Activated CD4-positive, alpha-beta T cell treated with anti-CD3 and anti-CD28 coated beads, Interleukin-2, Interleukin-6, amounts not matched to agents 100 ng/mL and 50 ng/mL, durations not matched to agents 16 hours and 8 hours (primary cell): ENCODE measurements at regions not wholly inside any gene's neighbourhood (a gene's known extent, or its start where the extent isn't known, plus 50 kb on each side); places are given as distances from the start of the nearest gene placed in this dataset.

Experiments
- DNase-seq: peaks from one replicate; pipeline ENCODE4 v3.0.0-alpha.2; 2020

DNA sequence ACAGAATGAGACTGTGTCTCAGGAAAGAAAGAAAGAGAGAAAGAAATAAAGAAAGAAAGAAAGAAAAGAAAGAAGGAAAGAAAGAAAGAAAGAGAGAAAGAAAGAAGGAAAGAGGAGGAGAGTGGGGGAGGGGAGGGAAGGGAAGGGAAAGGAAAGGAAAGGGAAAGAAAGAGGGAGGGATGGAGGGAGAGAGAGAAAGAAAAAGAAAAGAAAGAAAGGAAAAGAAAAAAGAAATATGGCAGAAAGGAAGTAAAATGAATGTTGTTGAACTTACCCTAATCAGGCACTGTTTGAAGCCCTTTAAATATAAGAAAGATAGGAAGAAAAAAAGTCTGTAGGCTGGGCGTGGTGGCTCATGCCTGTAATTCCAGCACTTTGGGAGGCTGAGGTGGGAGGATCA is 276.1 kb downstream of the INSC start:
- no peak for DNase-seq

- no peak for DNase-seq
Measured at GRCh38 chr11:15396778-15397177, 282.1 kb downstream of the INSC start.

DNA sequence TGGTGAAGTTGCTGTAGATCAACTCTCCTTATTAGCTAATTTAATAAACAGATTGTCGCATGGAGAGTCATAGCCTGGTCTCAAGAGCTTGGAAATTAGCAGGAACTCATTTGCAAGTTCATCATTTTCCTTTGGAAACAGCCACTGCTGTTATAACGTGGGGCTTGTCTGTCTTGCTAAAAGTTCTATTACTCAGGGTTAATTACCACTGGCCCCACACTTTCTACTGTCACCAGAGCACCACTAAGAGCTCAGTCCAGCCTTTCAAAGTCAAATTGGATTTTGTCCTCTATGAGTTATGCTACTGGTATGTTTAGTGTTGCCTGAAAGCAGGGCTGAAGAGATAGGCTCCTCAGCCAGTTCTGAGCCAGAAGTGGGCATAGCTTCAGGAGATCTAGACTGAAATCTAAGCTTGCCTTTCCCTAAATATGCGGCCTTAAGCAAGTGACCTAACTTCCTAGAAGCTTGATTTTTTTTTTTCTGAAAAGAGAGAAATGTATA is 292.2 kb downstream of the INSC start:
- DNase-seq: no peak

DNA sequence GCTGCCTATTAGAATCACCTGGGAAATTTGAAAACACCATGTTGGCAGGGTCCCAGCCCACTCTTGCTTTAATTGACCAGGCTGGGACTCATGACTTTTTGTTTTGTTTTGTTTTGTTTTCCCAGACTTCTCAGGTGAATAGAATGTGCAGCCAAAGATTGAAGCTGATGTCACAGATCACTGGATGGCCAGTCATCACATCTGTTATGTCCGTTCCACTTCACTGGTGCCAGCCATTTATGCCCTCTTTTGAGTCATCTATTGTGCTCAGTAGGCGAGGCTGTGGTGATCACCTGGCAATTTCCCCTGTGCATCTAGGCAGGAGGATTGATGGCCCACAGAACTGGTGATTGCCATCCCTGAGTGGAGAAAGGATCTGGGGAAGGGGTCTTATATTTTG is 297.3 kb downstream of the INSC start:
- no peak for DNase-seq

- DNase-seq: no peak
Measured at GRCh38 chr11:15418921-15419320, 304.2 kb downstream of the INSC start.

DNA sequence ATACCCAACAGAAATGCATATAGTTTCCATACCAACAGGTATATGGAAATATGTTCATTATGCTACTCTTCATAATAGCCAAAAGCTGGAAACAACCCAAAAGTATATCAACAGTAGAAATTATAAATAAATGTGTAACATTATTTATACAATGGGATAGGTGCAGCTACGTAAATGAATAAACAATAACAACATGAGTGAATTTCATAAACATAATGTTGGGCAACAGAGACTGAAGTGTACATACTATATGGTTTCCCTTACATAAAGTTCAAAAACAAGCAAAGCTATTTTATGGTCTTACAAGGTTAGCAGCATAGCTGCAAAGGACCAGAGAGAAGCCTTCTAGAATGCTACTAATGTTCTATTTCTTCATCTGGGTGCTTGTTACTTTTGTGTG is 305.0 kb downstream of the INSC start:
- DNase-seq: no peak

GRCh38 chr11:15430381-15430780 is 315.7 kb downstream of the INSC start:
- no peak for DNase-seq

- DNase-seq: no peak
Measured at GRCh38 chr11:15434529-15434928, 319.8 kb downstream of the INSC start.

- DNase-seq: no peak
Measured at GRCh38 chr11:15446315-15446714, 331.6 kb downstream of the INSC start.

- DNase-seq: no peak
Measured at GRCh38 chr11:15446929-15447328, 332.2 kb downstream of the INSC start.

- DNase-seq: no peak
Measured at GRCh38 chr11:15451713-15452112, 337.0 kb downstream of the INSC start.

DNA sequence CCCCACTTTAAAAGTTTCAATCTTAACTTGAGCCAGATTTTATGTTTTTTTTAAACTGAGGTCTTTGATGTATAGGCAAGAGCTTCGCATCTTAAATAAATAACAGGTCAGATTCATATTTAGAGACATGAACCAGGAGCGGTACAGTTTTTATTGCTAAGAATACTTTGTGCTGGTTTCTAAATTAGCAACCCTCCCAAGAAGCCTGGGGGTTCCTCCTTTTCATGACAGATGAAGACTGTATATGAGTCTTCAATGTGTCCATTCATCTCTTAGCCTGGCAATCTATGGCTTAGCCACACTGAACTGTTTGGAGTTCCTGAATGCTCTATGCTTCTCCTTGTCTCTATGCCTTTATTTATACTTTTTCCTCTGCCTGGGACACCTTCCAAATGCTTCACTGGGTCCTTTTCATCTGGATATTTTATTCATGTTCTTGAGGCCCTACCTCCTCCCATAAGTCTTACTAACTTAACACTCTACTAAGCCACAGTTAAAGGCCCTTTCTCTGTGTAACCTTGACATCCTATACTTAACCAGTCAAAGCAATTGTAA is 338.6 kb downstream of the INSC start:
- DNase-seq: no peak

GRCh38 chr11:15468466-15468865 is 353.7 kb downstream of the INSC start:
- DNase-seq: no peak

- no peak for DNase-seq
Measured at GRCh38 chr11:15471048-15471894, 356.5 kb downstream of the INSC start.

GRCh38 chr11:15471895-15472799 is 357.4 kb downstream of the INSC start:
- no peak for DNase-seq

GRCh38 chr11:15473954-15474837 is 359.5 kb downstream of the INSC start:
- no peak for DNase-seq

GRCh38 chr11:15476371-15476917 is 361.7 kb downstream of the INSC start:
- no peak for DNase-seq

- DNase-seq: no peak
Measured at GRCh38 chr11:15481871-15482270, 367.1 kb downstream of the INSC start.

- no peak for DNase-seq
Measured at GRCh38 chr11:15483205-15483604, 368.5 kb downstream of the INSC start.

- no peak for DNase-seq
Measured at GRCh38 chr11:15484398-15484797, 369.7 kb downstream of the INSC start.

GRCh38 chr11:15485432-15485831 is 370.7 kb downstream of the INSC start:
- DNase-seq: no peak

DNA sequence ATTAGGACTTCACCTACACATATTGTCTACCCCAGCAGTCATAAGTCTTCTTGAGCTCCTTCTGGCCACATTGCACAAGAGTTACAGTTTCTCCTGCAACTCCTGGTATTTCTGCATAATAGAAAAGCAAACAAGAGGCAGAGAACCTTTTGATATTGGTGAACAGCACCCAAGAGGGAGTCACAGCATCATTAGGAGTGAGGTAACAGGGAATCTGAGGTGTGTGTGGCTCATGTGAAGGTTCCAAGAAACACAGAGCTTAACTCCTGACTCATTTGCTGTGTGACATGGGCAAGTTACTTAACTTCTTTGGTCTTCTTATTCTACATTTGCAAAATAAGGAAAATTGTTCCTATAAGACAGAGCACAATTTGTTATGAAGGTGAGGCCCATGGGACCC is 374.6 kb downstream of the INSC start:
- no peak for DNase-seq
